GM12878 (cell line): ENCODE measurements at regions not wholly inside any gene's neighbourhood (a gene's known extent, or its start where the extent isn't known, plus 50 kb on each side); places are given as distances from the start of the nearest gene placed in this dataset.

Experiments used
- ATAC-seq: fragments of 200-7000 bp; cut with Tn5 transposase; 3 replicates; pipeline ENCODE4 v1.9.1; 2020; ENCODE audit warnings: mild to moderate bottlenecking, moderate library complexity
- BruUV-seq: library from RNA; stranded (reverse); fragments of 400-500 nt; replicated peaks from 2 replicates; lab custom pipeline; 2021; lab: Mats Ljungman, UMichigan
- CTCF ChIA-PET: fragments of 300-600 bp; sonication (Branson Sonifier 250); formaldehyde crosslinking; extraction: SDS; loops from one replicate; lab custom pipeline; 2021; ENCODE audit warnings: inconsistent platforms; lab: Yijun Ruan, JAX
- POLR2A ChIA-PET: fragments of 350-600 bp; formaldehyde crosslinking; extraction: SDS; loops from one replicate; lab custom pipeline; 2021; ENCODE audit warnings: inconsistent platforms; lab: Charles Lee
- RAD21 ChIA-PET: fragments of 300-600 bp; sonication (Branson Sonifier 250); formaldehyde crosslinking; loops from one replicate; lab custom pipeline; 2023; ENCODE audit warnings: antibody characterized with exemption; ENCODE audit not compliant: unreplicated experiment; lab: Charles Lee
- SMC1A ChIA-PET: fragments of 300-600 bp; sonication (Branson Sonifier 250); formaldehyde crosslinking; loops from one replicate; lab custom pipeline; 2023; ENCODE audit not compliant: unreplicated experiment, uncharacterized antibody; lab: Charles Lee
- DNase-seq: peaks from one replicate; pipeline ENCODE4 v3.0.0-alpha.2; 2011; ENCODE audit warnings: low read depth, low spot score
- FAIRE-seq: peaks from 3 replicates; lab custom pipeline; 2011; peaks lifted over from hg19 to GRCh38; lab: Jason Lieb, UNC
- H2AFZ ChIP-seq: 2 replicates; pipeline ENCODE4 v1.6.0; 2011; ENCODE audit warnings: low read depth, low read length, control low read depth; ENCODE audit not compliant: control insufficient read depth
- H3K27ac ChIP-seq: 2 replicates; pipeline ENCODE4 v1.5.1; 2011; ENCODE audit warnings: control low read depth; ENCODE audit not compliant: control insufficient read depth, insufficient read depth
- H3K27me3 ChIP-seq, 2 experiments: replicated peaks in 1 of 2; 2 replicates each; pipeline versions ENCODE4 v1.6.0 to v1.6.1; 2011; ENCODE audit warnings: low read length in 1 of 2; ENCODE audit not compliant: control insufficient read depth in 2 of 2, insufficient read depth in 2 of 2
- H3K36me3 ChIP-seq, 2 experiments: 2 replicates each; pipeline ENCODE4 v1.5.1; 2011; ENCODE audit warnings: low read length in 1 of 2; ENCODE audit not compliant: control insufficient read depth in 2 of 2, insufficient read depth in 2 of 2
- H3K4me1 ChIP-seq: 2 replicates; pipeline ENCODE4 v1.6.1; 2011; ENCODE audit warnings: mild to moderate bottlenecking, low read length, moderate library complexity, mixed read lengths; ENCODE audit not compliant: control insufficient read depth, insufficient read depth
- H3K4me2 ChIP-seq: 2 replicates; pipeline ENCODE4 v1.6.0; 2011; ENCODE audit warnings: control low read depth; ENCODE audit not compliant: control insufficient read depth, insufficient read depth
- H3K4me3 ChIP-seq: fragments of 200-600 bp; sonication (generic); 2 replicates; pipeline ENCODE4 v1.5.1; 2016
- H3K79me2 ChIP-seq: 2 replicates; pipeline ENCODE4 v1.6.0; 2011; ENCODE audit warnings: low read length; ENCODE audit not compliant: control insufficient read depth, insufficient read depth
- H3K9ac ChIP-seq: 2 replicates; pipeline ENCODE4 v1.8.0; 2011; ENCODE audit warnings: low read length, control low read depth, mixed read lengths; ENCODE audit not compliant: control insufficient read depth, insufficient read depth
- H3K9me3 ChIP-seq: replicated peaks from 3 replicates; pipeline ENCODE4 v1.5.1; 2011; ENCODE audit warnings: mild to moderate bottlenecking, low read length; ENCODE audit not compliant: control insufficient read depth, insufficient read depth
- H4K20me1 ChIP-seq: 2 replicates; pipeline ENCODE4 v1.6.0; 2011; ENCODE audit not compliant: control insufficient read depth, insufficient read depth
- CHD4 ChIP-seq: fragments of 200-600 bp; sonication (generic); IDR thresholded peaks from 2 replicates; pipeline ENCODE4 v1.6.1; 2016; ENCODE audit warnings: mild to moderate bottlenecking
- E4F1 ChIP-seq: fragments of 450-650 bp; IDR thresholded peaks from 2 replicates; pipeline ENCODE4 v1.6.1; 2018; ENCODE audit warnings: borderline replicate concordance, mild to moderate bottlenecking; ENCODE audit not compliant: partially characterized antibody
- FOXK2 ChIP-seq: fragments of 450-650 bp; IDR thresholded peaks from 2 replicates; pipeline ENCODE4 v1.6.1; 2017; ENCODE audit warnings: mild to moderate bottlenecking, moderate library complexity
- IKZF2 ChIP-seq, 2 experiments: fragments of 450-650 bp; IDR thresholded peaks; 2 replicates each; pipeline ENCODE4 v1.6.1; 2017; ENCODE audit warnings: mild to moderate bottlenecking in 2 of 2, moderate library complexity in 2 of 2
- LARP7 ChIP-seq: fragments of 450-650 bp; IDR thresholded peaks from 2 replicates; pipeline ENCODE4 v1.6.1; 2017; ENCODE audit warnings: mild to moderate bottlenecking
- MEF2B ChIP-seq: fragments of 450-650 bp; IDR thresholded peaks from 2 replicates; pipeline ENCODE4 v1.6.1; 2018; ENCODE audit warnings: mild to moderate bottlenecking, moderate library complexity; ENCODE audit not compliant: partially characterized antibody, poor library complexity, severe bottlenecking
- NFIC ChIP-seq: IDR thresholded peaks from 2 replicates; pipeline ENCODE4 v1.6.1; 2012; ENCODE audit warnings: low read depth, mild to moderate bottlenecking, inconsistent platforms, low read length, moderate library complexity
- NR2C1 ChIP-seq: fragments of 450-650 bp; IDR thresholded peaks from 2 replicates; pipeline ENCODE4 v1.6.1; 2017; ENCODE audit warnings: antibody characterized with exemption, mild to moderate bottlenecking, moderate library complexity
- NR2C2 ChIP-seq: IDR thresholded peaks from 2 replicates; pipeline ENCODE4 v1.6.1; 2011; ENCODE audit warnings: borderline replicate concordance, low read depth; ENCODE audit not compliant: control insufficient read depth, insufficient read length
- PAX5 ChIP-seq: IDR thresholded peaks from 2 replicates; pipeline ENCODE4 v1.6.1; 2011; ENCODE audit warnings: low read depth, low read length, borderline replicate concordance
- SIN3A ChIP-seq: IDR thresholded peaks from 2 replicates; pipeline ENCODE4 v1.6.1; 2012; ENCODE audit warnings: low read depth, low read length, improper control_type of control experiment
- SIX5 ChIP-seq: IDR thresholded peaks from 2 replicates; pipeline ENCODE4 v1.6.1; 2011; ENCODE audit warnings: mild to moderate bottlenecking, low read depth, low read length, moderate library complexity; ENCODE audit not compliant: severe bottlenecking
- SMAD1 ChIP-seq: fragments of 450-650 bp; IDR thresholded peaks from 2 replicates; pipeline ENCODE4 v1.6.1; 2018; ENCODE audit warnings: mild to moderate bottlenecking, low read depth; ENCODE audit not compliant: partially characterized antibody
- SMC3 ChIP-seq: IDR thresholded peaks from 2 replicates; pipeline ENCODE4 v1.6.1; 2011; ENCODE audit warnings: low read length, improper control_type of control experiment, borderline replicate concordance
- SP1 ChIP-seq: IDR thresholded peaks from one replicate; pipeline ENCODE4 v1.6.1; 2011; ENCODE audit warnings: low read depth, low read length
- USF2 ChIP-seq: IDR thresholded peaks from 2 replicates; pipeline ENCODE4 v1.6.1; 2011; ENCODE audit warnings: low read depth, low read length, improper control_type of control experiment, borderline replicate concordance
- ZBED1 ChIP-seq: IDR thresholded peaks from 2 replicates; pipeline ENCODE4 v1.6.1; 2016; ENCODE audit warnings: borderline replicate concordance
- WGBS: methylation state at CpG from one replicate; pipeline ENCODE4 v1.1.6; 2016; ENCODE audit warnings: low lambda C conversion rate; ENCODE audit not compliant: insufficient replicate concordance, insufficient coverage; ENCODE audit errors: missing lambda C conversion rate; 5-methylcytosine and 5-hydroxymethylcytosine counted together
- in situ Hi-C: fragments of 300-500 bp; cut with MboI; formaldehyde crosslinking; loops from 9 replicates; pipeline ENCODE4 v1.14.3; 2018; ENCODE audit warnings: mixed read lengths
- intact Hi-C: fragments of 100-400 bp; cut with micrococcal nuclease; formaldehyde crosslinking; loops from one replicate; pipeline ENCODE4 v1.14.2; 2022; ENCODE audit not compliant: unreplicated experiment

DNA sequence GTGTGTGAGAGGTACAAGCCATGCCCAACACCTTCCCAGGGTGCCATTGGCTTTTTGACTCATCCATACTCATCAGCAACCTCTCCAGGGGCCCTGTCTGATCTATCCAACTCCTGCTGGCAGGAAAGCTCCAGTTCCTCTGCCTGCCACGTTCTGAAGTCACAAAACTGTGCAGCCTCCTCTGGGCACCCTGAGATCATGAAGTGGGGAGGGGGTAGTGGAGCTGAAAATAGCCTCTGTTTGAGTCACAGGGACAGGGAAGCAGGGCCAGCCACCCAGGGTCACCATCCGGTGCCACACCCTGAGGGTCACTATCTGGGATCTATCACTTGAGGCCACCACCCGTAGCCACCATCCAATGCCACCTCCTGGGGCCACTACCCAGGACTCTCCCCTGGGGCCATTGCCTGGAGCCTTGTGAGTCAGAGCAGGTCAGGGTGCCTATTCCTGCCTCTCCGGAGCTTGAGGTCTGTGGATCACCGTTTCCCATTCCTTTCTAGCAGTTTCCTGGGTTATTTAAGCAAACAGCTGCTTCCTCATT, 172.1 kb downstream of the NUFIP1 start (continued):
- TF ChIP-seq USF2 (no peak), CHD4 (no peak), SIX5 (no peak), NR2C2 (no peak), SMC3 (no peak)

DNA sequence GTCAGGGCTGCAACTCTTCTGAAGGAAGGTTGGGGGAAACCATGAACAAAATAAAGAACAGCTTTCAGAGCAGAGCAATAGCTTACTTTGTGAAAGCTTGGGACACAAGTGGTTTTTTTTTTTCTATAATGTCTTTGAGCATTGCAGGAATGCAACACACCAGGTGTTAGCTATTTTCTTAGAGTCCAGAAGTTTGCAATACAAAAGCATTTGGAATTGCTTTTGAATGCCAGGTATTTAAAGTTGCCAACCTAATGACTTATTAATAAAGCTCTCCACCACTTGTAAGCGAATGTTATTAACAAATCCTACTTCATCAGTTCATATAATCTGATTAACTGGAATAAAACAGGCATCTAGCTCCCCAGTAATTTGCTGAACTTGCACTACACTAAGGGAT, 172.6 kb downstream of the NUFIP1 start:
- POLR2A ChIA-PET, result no interaction called here

More for the DNA sequence above, 172.6 kb downstream of the NUFIP1 start:
- H3K36me3 ChIP-seq, result no peaks in the 10 kb centered on the region
- in situ Hi-C loops (no loop called here), intact Hi-C loops (no loop called here)
- SMC1A ChIA-PET, result no interaction called here
- 0% methylated on average over 1 of the region's 1 CpG for WGBS
- H3K79me2 ChIP-seq, result no peaks in the 10 kb centered on the region
- no peaks in the 10 kb centered on the region; a peak in 2 of 4 replicates for H3K27me3 ChIP-seq
- ATAC-seq (no peak), FAIRE-seq (no peak), DNase-seq (no peak)
- H3K27ac ChIP-seq, result no peak overlapping the region
- H2AFZ ChIP-seq, result no peak overlapping the region
- H3K9ac ChIP-seq, result no peak overlapping the region
- H3K4me2 ChIP-seq, result no peak overlapping the region
- CTCF ChIA-PET, result interaction anchor here (1.2 kb wide), 1 partner anchor 10 kb away, joined by 3 read pairs; no protein-coding TSS in a partner anchor
- H3K4me3 ChIP-seq, result no peak overlapping the region
- RAD21 ChIA-PET, result no interaction called here
- no peak for TF ChIP-seq LARP7
- TF ChIP-seq MEF2B, result no peak
- TF ChIP-seq NR2C2, result no peak
- no peak for TF ChIP-seq E4F1
- TF ChIP-seq IKZF2 (IDR thresholded peaks at IDR 0.05), result no peak
- TF ChIP-seq SMAD1, result no peak
- TF ChIP-seq FOXK2, result no peak
- TF ChIP-seq PAX5, result no peak
- TF ChIP-seq ZBED1, result no peak
- TF ChIP-seq SIN3A, result no peak
- TF ChIP-seq SP1, result no peak
- TF ChIP-seq NR2C1, result no peak
- no peak for TF ChIP-seq NFIC
- H3K4me1 ChIP-seq, result no peaks in the 10 kb centered on the region
- no TSS peak for BruUV-seq
- H3K9me3 ChIP-seq, result no peaks in the 10 kb centered on the region
- no peaks in the 10 kb centered on the region for H4K20me1 ChIP-seq
